ENCODE measurements at regions not wholly inside any gene's neighbourhood (a gene's known extent, or its start where the extent isn't known, plus 50 kb on each side); places are given as distances from the start of the nearest gene placed in this dataset.

DNA sequence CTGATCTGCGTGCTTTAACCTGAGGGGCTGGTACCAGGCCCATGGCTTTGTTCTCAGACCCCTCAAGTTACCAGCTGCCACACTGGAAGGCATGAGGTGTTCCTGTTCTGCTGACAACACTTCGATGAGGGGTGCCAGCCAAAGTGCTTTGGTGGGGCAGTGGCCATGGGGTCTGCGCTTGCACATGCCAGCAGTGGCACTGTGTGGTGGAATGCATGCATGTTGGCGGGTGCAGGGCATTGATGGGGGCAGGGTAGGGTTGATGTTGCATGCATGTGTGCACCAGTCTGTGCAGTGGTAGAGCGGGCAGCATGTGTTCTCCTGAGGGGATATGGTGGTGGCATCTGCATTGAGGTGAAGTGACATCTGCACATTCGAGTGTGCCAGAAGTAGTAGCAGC is 497.0 kb downstream of the SQOR start:
- TF ChIP-seq EZH2phosphoT487 (IDR thresholded peaks at IDR 0.05; ENCODE audit: borderline replicate concordance, low read depth, low read length), result no peak

DNA sequence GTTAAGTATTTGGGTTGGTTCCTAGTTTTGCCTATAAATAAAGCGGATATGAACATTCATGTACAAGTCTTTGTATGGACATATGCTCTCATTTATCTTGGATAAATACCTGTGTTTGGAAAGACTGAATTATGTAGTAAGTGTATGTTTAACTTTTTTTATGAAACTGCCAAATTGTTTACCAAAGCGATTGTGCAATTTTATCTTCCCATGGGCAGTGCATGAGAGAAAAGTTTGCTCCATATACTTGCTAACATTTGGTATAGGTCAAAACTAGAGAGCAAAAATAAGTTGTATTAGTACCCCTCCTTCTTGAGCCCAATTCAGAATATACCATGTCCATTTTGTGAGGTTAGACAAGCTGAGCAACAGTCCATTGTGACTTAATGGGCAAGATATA is 502.6 kb downstream of the SQOR start:
- CTCF ChIA-PET (ENCODE audit: unreplicated experiment), result no interaction called here
- Histone ChIP-seq H2AFZ (ENCODE audit: low read length) (no peak overlapping the region), H3K4me3 (ENCODE audit: low read depth, low read length, poor library complexity, severe bottlenecking) (no peak overlapping the region), H3K27ac (ENCODE audit: low read depth, low read length, poor library complexity, severe bottlenecking) (no peak overlapping the region), H4K20me1 (ENCODE audit: insufficient read depth, low read length) (no peaks in the 10 kb centered on the region), H3K9me3 (ENCODE audit: low read length) (no peaks in the 10 kb centered on the region), H3K36me3 (ENCODE audit: insufficient read depth, low read length) (no peaks in the 10 kb centered on the region), H3K4me1 (ENCODE audit: insufficient read depth, low read length, poor library complexity, severe bottlenecking) (no peaks in the 10 kb centered on the region), H3K4me2 (ENCODE audit: low read length) (no peak overlapping the region), H3K9me2 (ENCODE audit: insufficient read depth, low read length) (no peaks in the 10 kb centered on the region), H3K79me2 (ENCODE audit: insufficient read depth, low read depth, low read length) (no peaks in the 10 kb centered on the region)
- intact Hi-C loops (cut with micrococcal nuclease; ENCODE audit: unreplicated experiment), result no loop called here
- no TSS peak for BruUV-seq (replicated peaks)
- no peak for DNase-seq (ENCODE audit: low spot score)
- POLR2A ChIA-PET, result no interaction called here
- TF ChIP-seq, protein P1, sequence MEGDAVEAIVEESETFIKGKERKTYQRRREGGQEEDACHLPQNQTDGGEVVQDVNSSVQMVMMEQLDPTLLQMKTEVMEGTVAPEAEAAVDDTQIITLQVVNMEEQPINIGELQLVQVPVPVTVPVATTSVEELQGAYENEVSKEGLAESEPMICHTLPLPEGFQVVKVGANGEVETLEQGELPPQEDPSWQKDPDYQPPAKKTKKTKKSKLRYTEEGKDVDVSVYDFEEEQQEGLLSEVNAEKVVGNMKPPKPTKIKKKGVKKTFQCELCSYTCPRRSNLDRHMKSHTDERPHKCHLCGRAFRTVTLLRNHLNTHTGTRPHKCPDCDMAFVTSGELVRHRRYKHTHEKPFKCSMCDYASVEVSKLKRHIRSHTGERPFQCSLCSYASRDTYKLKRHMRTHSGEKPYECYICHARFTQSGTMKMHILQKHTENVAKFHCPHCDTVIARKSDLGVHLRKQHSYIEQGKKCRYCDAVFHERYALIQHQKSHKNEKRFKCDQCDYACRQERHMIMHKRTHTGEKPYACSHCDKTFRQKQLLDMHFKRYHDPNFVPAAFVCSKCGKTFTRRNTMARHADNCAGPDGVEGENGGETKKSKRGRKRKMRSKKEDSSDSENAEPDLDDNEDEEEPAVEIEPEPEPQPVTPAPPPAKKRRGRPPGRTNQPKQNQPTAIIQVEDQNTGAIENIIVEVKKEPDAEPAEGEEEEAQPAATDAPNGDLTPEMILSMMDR (conservative IDR thresholded peaks at IDR 0.05; ENCODE audit: low read length), result no peak
- no peak for TF ChIP-seq EZH2phosphoT487 (IDR thresholded peaks at IDR 0.05; ENCODE audit: borderline replicate concordance, low read depth, low read length)

More for the DNA sequence above, 497.0 kb downstream of the SQOR start:
- ChIA-PET CTCF (ENCODE audit: unreplicated experiment) (no interaction called here), POLR2A (no interaction called here)
- no peak overlapping the region for H3K4me3 ChIP-seq (ENCODE audit: low read depth, low read length, poor library complexity, severe bottlenecking)
- intact Hi-C loops (cut with micrococcal nuclease; ENCODE audit: unreplicated experiment), result no loop called here
- H3K9me2 ChIP-seq (ENCODE audit: insufficient read depth, low read length), result no peaks in the 10 kb centered on the region
- no peak overlapping the region for H2AFZ ChIP-seq (ENCODE audit: low read length)
- H3K36me3 ChIP-seq (ENCODE audit: insufficient read depth, low read length), result no peaks in the 10 kb centered on the region
- H3K27ac ChIP-seq (ENCODE audit: low read depth, low read length, poor library complexity, severe bottlenecking), result no peak overlapping the region
- no peak overlapping the region for H3K4me2 ChIP-seq (ENCODE audit: low read length)
- H3K79me2 ChIP-seq (ENCODE audit: insufficient read depth, low read depth, low read length), result no peaks in the 10 kb centered on the region
- BruUV-seq (replicated peaks), result no TSS peak
- no peaks in the 10 kb centered on the region for H4K20me1 ChIP-seq (ENCODE audit: insufficient read depth, low read length)
- H3K4me1 ChIP-seq (ENCODE audit: insufficient read depth, low read length, poor library complexity, severe bottlenecking), result no peaks in the 10 kb centered on the region
- no peak for DNase-seq (ENCODE audit: low spot score)
- no peaks in the 10 kb centered on the region for H3K9me3 ChIP-seq (ENCODE audit: low read length)

DNA sequence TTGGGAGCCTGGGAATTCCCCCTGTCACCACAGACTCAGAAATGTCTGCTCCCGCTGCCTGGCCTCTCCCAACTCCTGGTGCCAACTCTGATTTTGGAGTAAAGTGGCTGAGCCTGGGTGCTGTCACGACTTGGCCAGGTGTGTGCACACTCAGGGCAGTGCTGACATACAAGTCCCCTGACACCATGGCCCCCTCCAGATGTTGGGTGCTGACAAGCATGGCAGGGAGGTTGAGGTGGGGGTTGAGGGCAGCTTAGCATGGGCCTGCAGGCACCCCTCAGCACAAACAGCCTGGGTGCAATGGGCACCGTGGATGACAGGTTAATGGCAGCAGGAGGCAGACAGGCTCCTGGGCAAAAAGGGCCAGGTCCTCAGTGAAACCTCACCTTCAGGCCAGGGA is 511.2 kb downstream of the SQOR start:
- POLR2A ChIA-PET, result no interaction called here
- no peak for TF ChIP-seq EZH2phosphoT487 (IDR thresholded peaks at IDR 0.05; ENCODE audit: borderline replicate concordance, low read depth, low read length)
- TF ChIP-seq, protein P1 (conservative IDR thresholded peaks at IDR 0.05; ENCODE audit: low read length), result no peak
- intact Hi-C loops (cut with micrococcal nuclease; ENCODE audit: unreplicated experiment), result no loop called here

More for the DNA sequence above, 511.2 kb downstream of the SQOR start:
- no peaks in the 10 kb centered on the region for H3K36me3 ChIP-seq (ENCODE audit: insufficient read depth, low read length)
- no peak overlapping the region for H2AFZ ChIP-seq (ENCODE audit: low read length)
- no TSS peak for BruUV-seq (replicated peaks)
- no peaks in the 10 kb centered on the region for H3K79me2 ChIP-seq (ENCODE audit: insufficient read depth, low read depth, low read length)
- no peak overlapping the region for H3K4me3 ChIP-seq (ENCODE audit: low read depth, low read length, poor library complexity, severe bottlenecking)
- no peaks in the 10 kb centered on the region; the same call in 1 of the 2 replicates for H3K9me3 ChIP-seq (ENCODE audit: low read length)
- H3K4me1 ChIP-seq (ENCODE audit: insufficient read depth, low read length, poor library complexity, severe bottlenecking), result no peaks in the 10 kb centered on the region
- no peaks in the 10 kb centered on the region for H4K20me1 ChIP-seq (ENCODE audit: insufficient read depth, low read length)
- H3K9me2 ChIP-seq (ENCODE audit: insufficient read depth, low read length), result no peaks in the 10 kb centered on the region
- DNase-seq (ENCODE audit: low spot score), result no peak
- CTCF ChIA-PET (ENCODE audit: unreplicated experiment), result no interaction called here
- no peak overlapping the region for H3K4me2 ChIP-seq (ENCODE audit: low read length)
- H3K27ac ChIP-seq (ENCODE audit: low read depth, low read length, poor library complexity, severe bottlenecking), result no peak overlapping the region

Measured in OCI-LY7 (cell line).